ENCODE measurements at regions not wholly inside any gene's neighbourhood (a gene's known extent, or its start where the extent isn't known, plus 50 kb on each side); places are given as distances from the start of the nearest gene placed in this dataset.

DNA sequence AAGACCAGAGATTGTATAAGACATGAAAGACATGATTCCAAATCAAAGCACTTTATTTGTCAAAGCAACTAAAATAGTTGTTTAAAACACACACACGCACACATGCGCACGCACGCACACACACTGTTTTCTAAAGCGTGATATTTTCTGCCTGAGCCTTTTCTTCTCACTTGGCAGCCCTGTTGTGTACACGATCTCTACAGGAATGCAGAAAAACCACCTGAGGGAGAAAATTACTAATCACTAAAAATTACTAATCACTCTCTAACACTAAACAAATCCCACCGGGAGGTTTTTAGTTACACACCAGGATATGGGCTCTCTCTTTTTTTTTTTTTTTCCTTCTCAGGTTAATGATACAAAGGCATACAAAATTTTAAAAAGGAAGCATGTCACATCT is 160.1 kb upstream of the ATP11B start:
- TF ChIP-seq CTCF (IDR thresholded peaks at IDR 0.05) (no peak), POLR2AphosphoS5 (IDR thresholded peaks at IDR 0.05; ENCODE audit: low read depth, low read length) (no peak), REST (IDR thresholded peaks at IDR 0.05; ENCODE audit: insufficient read depth in 1 of 2, low read depth in 2 of 2, low read length in 1 of 2) (no peak)

All from Panc1 (cell line).